Thoracic aorta (tissue), 2 donors: ENCODE measurements at regions not wholly inside any gene's neighbourhood (a gene's known extent, or its start where the extent isn't known, plus 50 kb on each side); places are given as distances from the start of the nearest gene placed in this dataset.
"Not testable (repeated sequence)": the region's sequence is repeated elsewhere in the genome, so short reads cannot be mapped to it uniquely, and the experiment has no call there.

ENCODE experiments used
- ATAC-seq: fragments of 150-250 bp; one replicate; pipeline ENCODE4 v1.8.0; 2017; ENCODE audit warnings: low read depth; ENCODE audit not compliant: insufficient number of reproducible peaks, low FRiP score
- DNase-seq: peaks from one replicate; pipeline ENCODE4 v3.0.0-alpha.2; 2020; ENCODE audit warnings: low spot score
- H3K27ac ChIP-seq, 2 donors: fragments of 200-600 bp; sonication (generic); 1 replicate in 1 of 2; 2 replicates in 1 of 2; pipeline ENCODE4 v1.5.1; 2016; ENCODE audit warnings: mild to moderate bottlenecking in 2 of 2, moderate library complexity in 2 of 2
- H3K27me3 ChIP-seq: fragments of 200-600 bp; sonication (generic); replicated peaks from 2 replicates; pipeline ENCODE4 v1.6.0; 2016; ENCODE audit warnings: mild to moderate bottlenecking; ENCODE audit not compliant: insufficient read depth
- H3K36me3 ChIP-seq: fragments of 200-600 bp; sonication (generic); one replicate; pipeline ENCODE4 v1.5.1; 2016
- H3K4me1 ChIP-seq, 2 donors: fragments of 200-600 bp; sonication (generic); 1 replicate in 1 of 2; 2 replicates in 1 of 2; pipeline versions ENCODE4 v1.5.1 to v1.6.0; 2016; ENCODE audit warnings: low read depth in 2 of 2, mild to moderate bottlenecking in 1 of 2; ENCODE audit not compliant: control insufficient read depth in 1 of 2
- H3K4me3 ChIP-seq: fragments of 200-600 bp; sonication (generic); 2 replicates; pipeline ENCODE4 v1.5.1; 2016; ENCODE audit warnings: mild to moderate bottlenecking
- H3K9me3 ChIP-seq: fragments of 200-600 bp; sonication (generic); 2 replicates; pipeline ENCODE4 v1.5.1; 2016
- CTCF ChIP-seq: fragments of 200-600 bp; sonication (generic); IDR thresholded peaks from one replicate; pipeline ENCODE4 v1.5.1; 2019; ENCODE audit warnings: antibody characterized with exemption

GRCh38 chr14:22282417-22282816, 306.6 kb downstream of the DAD1 start:
- H3K4me1 ChIP-seq = peaks cover 7 to 14% of the 10 kb centered on the region in 2 donors
- H3K27ac ChIP-seq = no peak overlapping the region
- ATAC-seq (no peak), DNase-seq (no peak)
- H3K27me3 ChIP-seq = no peaks in the 10 kb centered on the region
- H3K9me3 ChIP-seq = no peaks in the 10 kb centered on the region
- no peaks in the 10 kb centered on the region for H3K36me3 ChIP-seq
- TF ChIP-seq CTCF = no peak
- H3K4me3 ChIP-seq = no peak overlapping the region

GRCh38 chr14:22281447-22281874, 307.6 kb downstream of the DAD1 start:
- not testable (repeated sequence) for H3K4me3 ChIP-seq, H3K27me3 ChIP-seq, H3K4me1 ChIP-seq, DNase-seq, H3K36me3 ChIP-seq, ATAC-seq, H3K9me3 ChIP-seq, H3K27ac ChIP-seq

- DNase-seq = no peak
- no peak overlapping the region for H3K27ac ChIP-seq
These were observed 308.3 kb downstream of the DAD1 start for GRCh38 chr14:22280497-22281316.

GRCh38 chr14:22276913-22277816, 311.9 kb downstream of the DAD1 start:
- Histone ChIP-seq H3K4me1 (no peaks in the 10 kb centered on the region), H3K27me3 (no peaks in the 10 kb centered on the region), H3K36me3 (no peaks in the 10 kb centered on the region), H3K4me3 (no peak overlapping the region), H3K27ac (no peak overlapping the region), H3K9me3 (no peaks in the 10 kb centered on the region)
- no peak for ATAC-seq
- TF ChIP-seq CTCF = peak; percentile 54
- no peak for DNase-seq

More at GRCh38 chr14:22280497-22281316, 308.3 kb downstream of the DAD1 start:
- Histone ChIP-seq H3K4me3 (no peak overlapping the region), H3K9me3 (no peaks in the 10 kb centered on the region), H3K27me3 (no peaks in the 10 kb centered on the region), H3K4me1 (peaks cover 0 to 7% of the 10 kb centered on the region in 2 donors), H3K36me3 (no peaks in the 10 kb centered on the region)
- no peak for TF ChIP-seq CTCF
- ATAC-seq = no peak

- TF ChIP-seq CTCF = no peak
- Histone ChIP-seq H3K27me3 (no peaks in the 10 kb centered on the region), H3K4me3 (no peak overlapping the region), H3K9me3 (no peaks in the 10 kb centered on the region), H3K27ac (no peak overlapping the region), H3K36me3 (no peaks in the 10 kb centered on the region), H3K4me1 (no peaks in the 10 kb centered on the region)
- DNase-seq (no peak), ATAC-seq (no peak)
These were observed 316.9 kb downstream of the DAD1 start for GRCh38 chr14:22271838-22272799.
